HFF-Myc (cell line): ENCODE measurements at regions not wholly inside any gene's neighbourhood (a gene's known extent, or its start where the extent isn't known, plus 50 kb on each side); places are given as distances from the start of the nearest gene placed in this dataset.
"Not testable (repeated sequence)": the region's sequence is repeated elsewhere in the genome, so short reads cannot be mapped to it uniquely, and the experiment has no call there.

Experiments
- DNase-seq: peaks from one replicate; pipeline ENCODE4 v3.0.0-alpha.2; 2011; ENCODE audit warnings: low read depth; ENCODE audit errors: extremely low read depth
- H3K4me3 ChIP-seq: replicated peaks from 2 replicates; pipeline ENCODE4 v1.5.1; 2011; ENCODE audit warnings: low read depth, mild to moderate bottlenecking, control low read depth, low read length
- CTCF ChIP-seq: IDR thresholded peaks from 2 replicates; pipeline ENCODE4 v1.5.1; 2012; ENCODE audit warnings: mild to moderate bottlenecking, low read depth, low read length, control low read depth; ENCODE audit errors: missing control alignments

- H3K4me3 ChIP-seq: no peak overlapping the region
- no peak for DNase-seq
- no peak for TF ChIP-seq CTCF
These were observed 251.9 kb upstream of the GRM3 start for GRCh38 chr7:86391813-86392212.

GRCh38 chr7:86375602-86376001 is 268.1 kb upstream of the GRM3 start:
- not testable (repeated sequence) for DNase-seq, H3K4me3 ChIP-seq

GRCh38 chr7:86372262-86372661 is 271.4 kb upstream of the GRM3 start:
- DNase-seq: no peak
- TF ChIP-seq CTCF: no peak
- H3K4me3 ChIP-seq: no peak overlapping the region

GRCh38 chr7:86366946-86367345 is 276.8 kb upstream of the GRM3 start:
- H3K4me3 ChIP-seq: no peak overlapping the region
- TF ChIP-seq CTCF: no peak

GRCh38 chr7:86340407-86340806 is 303.3 kb upstream of the GRM3 start:
- not testable (repeated sequence) for DNase-seq, H3K4me3 ChIP-seq

More at GRCh38 chr7:86366946-86367345, 276.8 kb upstream of the GRM3 start:
- no peak for DNase-seq

- no peak for DNase-seq
- TF ChIP-seq CTCF: no peak
- H3K4me3 ChIP-seq: no peak overlapping the region
These were observed 304.7 kb upstream of the GRM3 start for GRCh38 chr7:86339051-86339450.

- H3K4me3 ChIP-seq: no peak overlapping the region
These were observed 314.8 kb upstream of the GRM3 start for GRCh38 chr7:86328801-86329433.

More at GRCh38 chr7:86328801-86329433, 314.8 kb upstream of the GRM3 start:
- DNase-seq: no peak
- no peak for TF ChIP-seq CTCF
